SW 1271 (cell line): ENCODE measurements at regions not wholly inside any gene's neighbourhood (a gene's known extent, or its start where the extent isn't known, plus 50 kb on each side); places are given as distances from the start of the nearest gene placed in this dataset.
A peak's percentile ranks its signal among the peaks of the same experiment; 100 is the strongest.

ENCODE experiments used
- DNase-seq, 2 experiments: peaks; one replicate each; lab custom pipeline; 2025; lab: John Stamatoyannopoulos, UW

DNA sequence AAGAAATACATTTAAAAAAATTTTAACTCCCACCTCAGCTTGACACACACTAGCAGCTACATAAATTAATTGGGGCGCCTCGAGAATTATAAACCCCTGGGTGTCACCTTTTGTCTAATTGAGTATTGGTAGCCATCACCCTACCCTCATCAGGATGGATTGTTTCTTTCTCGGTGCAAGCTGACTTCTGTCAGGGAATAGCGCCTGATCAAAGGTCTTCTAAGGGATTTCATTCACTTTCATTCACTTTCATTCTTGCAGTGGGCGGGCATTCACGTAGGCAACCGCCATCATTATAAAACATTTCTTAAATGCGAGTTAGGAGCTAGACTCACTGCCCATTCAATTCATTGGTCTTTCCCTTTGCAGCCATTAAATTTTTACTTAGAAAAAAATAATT lies 239.2 kb upstream of the SASH1 start:
- no peak for DNase-seq

DNA sequence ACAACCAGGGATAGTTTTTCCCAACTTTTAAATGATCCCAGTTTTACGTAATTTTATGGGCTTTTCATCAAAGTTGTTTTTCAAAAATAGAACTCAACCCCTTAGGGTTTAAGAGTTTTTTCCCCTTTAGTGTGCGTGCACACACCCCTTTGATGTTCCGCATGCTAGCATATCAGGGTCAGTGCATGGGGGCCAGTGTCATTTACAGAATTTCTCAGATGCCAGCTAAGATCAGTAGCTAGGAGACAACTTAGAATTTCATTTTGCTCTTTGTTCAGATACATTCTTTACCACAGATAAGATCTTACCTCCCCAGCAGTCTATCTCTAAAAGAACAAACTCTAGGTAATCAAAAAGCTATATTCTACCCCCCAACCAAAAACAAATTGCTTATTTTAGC lies 238.5 kb upstream of the SASH1 start:
- no peak for DNase-seq

DNA sequence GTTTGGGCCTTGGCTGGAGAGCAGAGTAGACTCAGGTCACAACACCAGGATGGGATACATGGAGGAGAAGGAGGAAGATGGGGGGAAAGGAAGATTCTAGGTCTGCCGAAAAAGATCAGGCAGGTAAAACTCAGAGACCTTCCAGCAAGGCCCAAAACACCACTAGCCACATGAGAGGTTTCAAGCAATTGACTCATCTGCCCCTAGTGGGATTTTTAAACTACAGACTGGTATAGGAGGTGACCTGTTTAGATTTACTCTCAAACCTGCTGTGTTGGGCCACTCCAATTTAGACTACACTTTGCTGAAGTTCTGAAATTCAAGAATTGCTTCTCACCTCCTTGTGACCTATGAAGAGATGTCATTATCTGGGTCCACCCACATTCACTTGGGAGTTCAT lies 236.9 kb upstream of the SASH1 start:
- DNase-seq: no peak

DNA sequence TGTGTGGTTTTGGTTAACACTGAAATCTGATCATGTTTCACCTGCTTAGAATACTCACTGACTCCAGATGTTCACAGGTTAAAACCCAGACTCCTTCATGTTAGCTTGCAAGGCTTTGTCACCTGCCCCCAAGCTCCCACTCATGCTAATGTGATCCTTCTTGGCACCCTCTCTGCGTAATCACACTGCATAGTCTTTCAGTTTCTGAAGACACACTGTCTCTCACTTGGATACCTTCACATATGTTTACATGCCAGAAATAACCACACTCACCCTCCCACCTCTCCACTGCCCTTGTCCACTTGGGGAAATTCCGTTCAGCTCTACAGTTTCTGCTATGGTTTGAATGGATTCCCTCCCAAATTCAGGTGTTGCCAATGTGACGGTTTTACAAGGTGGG lies 234.7 kb upstream of the SASH1 start:
- DNase-seq: no peak

DNA sequence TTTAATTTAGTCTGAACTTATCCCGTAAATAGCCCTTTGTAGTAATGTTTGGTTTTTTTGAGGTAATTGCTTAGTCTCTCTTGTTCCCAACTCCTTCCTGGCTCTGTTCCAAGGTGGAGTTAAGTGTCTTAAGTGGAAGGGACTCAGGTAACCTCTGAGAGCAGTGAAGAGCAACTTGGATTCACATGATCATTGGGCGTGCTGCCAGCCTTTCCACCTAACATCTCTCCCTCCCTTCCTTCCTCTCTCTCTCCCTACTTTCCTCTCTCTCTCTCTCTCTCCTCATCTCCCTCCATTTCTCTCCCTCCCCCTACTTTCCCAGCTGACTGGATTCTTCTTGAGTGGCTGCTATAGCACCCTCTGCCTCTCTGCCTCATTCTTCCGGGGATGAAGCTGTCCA lies 232.9 kb upstream of the SASH1 start:
- DNase-seq: no peak

DNA sequence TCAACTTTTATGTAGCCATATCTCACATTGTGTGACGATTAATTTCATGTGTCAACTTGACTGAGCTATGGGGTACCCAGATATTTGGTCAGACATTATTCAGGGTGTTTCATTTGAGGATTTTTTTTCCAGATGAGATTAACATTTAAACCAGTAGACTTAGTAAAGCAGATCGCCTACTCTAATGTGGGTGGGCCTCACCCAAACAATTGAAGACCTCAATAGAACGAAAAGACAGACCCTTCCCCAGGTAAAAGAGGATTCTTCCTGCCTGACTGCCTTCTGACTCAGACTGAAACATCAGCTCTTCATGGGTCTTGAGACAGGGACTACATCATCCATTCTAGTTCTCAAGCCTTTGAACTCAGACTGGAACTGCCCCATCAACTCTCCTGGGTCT lies 231.7 kb upstream of the SASH1 start:
- no peak for DNase-seq

DNA sequence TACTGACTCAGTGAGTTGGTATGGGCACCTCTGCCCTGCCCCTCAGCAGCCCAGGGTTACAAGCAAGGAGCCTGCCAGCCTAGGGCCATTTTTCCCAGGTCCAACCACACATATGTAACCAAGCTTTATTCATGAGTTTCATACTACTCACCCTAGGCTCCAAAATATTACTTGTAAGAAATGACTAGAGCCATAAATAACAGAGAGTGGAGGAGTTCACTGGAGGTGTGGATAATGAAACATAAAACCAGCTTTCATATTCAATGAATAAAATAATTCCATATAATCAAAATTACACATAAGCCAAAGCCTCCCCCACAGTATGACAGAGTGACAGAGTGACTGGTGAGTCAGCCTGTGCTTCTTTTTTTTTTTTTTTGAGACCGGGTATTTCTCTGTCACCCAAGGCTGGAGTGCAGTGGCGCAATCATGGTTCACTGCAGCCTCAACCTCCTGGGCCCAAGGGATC lies 229.8 kb upstream of the SASH1 start:
- no peak for DNase-seq

DNA sequence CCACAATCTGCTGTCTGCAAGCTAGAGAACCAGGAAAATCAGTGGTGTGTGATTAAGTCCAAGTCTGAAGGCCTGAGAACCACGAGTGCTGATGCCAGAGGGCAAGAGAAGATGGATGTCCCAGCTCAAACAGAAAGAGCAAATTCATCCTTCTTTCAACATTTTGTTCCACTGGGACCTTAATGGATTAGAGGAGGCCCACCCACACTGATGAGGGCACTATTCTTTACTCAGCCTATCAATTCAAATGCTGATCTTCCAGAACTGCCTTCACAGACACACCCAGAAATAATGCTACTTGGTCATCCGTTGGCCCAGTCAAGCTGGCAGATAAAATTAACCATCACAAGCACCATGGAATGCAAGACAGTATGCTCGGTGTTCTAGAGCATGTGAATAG lies 226.6 kb upstream of the SASH1 start:
- no peak for DNase-seq

DNA sequence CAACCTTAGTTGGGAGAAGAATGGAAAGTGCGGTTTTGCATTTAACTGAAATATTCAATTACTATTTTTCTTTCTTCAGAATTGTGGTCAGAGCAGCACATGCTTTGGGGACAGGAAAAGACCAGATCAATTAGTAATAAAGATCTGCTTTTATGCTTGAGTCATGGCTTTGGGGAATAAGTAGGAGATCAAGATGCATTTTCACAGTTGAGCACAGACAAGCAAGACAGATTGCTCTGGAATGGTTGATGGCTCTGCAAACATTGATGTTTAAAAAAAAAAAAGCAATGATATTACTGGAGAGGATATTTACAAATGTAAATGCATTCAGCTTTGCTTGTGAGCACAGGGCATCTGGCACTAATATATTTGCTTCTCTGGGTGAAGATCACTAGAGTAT lies 224.4 kb upstream of the SASH1 start:
- no peak for DNase-seq

DNA sequence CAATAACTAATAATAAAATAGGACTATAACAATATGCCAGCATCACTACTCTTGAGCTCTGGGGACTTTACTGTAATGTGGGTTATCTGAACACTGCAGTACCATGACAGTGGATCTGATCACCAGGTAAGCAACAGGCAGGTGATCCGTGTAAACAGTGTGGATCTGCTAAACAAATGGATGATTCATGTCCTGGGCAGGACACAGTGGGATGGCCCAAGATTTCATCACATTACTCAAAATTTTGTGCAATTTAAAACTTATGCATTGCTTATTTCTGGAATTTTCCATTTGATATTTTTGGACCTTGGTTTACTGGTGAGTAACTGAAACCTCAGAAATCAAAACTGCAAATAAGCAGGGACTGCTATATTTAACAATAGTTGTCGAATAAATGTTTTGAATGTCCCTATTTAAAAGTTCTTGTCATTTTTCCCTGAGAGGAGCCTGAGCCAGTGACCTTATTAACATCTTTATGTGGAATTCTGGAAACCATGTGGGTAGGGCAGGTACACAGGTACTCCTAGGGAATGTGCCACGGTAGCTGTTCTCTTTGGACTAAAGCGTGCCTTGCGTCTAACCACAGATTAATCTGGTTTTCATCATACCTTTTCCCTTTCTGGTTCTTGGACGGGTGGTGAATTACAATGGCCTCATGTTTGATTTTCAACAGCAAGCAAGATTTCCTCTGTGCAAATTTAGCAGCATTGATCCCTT lies 214.5 kb upstream of the SASH1 start:
- DNase-seq: no peak

DNA sequence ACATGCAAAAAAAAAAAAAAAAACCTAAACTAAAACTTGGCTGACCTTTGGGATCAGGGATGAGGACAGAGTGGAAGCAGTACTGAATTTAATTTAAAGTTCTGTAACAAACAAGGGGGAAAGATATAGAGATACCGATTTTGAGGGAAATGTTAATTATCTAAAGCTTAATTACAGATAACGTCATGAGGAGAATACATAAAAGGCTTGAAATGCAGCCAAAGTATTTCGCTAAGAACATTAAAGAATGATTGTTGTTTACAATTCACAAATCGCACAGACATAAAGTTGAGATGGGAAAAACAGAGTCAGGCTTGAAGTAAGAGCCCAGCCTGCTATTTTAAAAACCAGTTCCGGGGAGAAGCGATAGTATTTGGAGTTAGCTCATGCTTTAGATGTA lies 208.0 kb upstream of the SASH1 start:
- DNase-seq: no peak

DNA sequence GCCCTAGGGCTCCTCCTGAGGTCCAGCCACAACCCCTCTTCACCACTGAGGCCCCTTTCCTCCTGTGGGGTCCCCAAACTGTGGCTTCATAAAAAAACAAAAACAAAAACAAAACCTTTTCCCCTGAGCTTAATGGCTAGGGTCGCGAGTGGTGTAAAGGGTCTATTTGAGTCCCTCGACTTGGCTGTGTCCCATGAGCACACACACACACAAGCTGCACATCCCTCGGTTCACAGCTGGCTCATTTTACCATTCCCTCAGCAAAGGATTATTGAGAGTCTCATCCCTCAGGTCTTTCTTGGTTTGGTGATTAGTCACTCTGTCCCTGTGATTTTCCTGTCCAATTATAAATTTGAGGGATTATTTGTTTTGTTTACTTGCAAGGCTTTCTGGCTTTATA lies 206.1 kb upstream of the SASH1 start:
- DNase-seq: no peak

DNA sequence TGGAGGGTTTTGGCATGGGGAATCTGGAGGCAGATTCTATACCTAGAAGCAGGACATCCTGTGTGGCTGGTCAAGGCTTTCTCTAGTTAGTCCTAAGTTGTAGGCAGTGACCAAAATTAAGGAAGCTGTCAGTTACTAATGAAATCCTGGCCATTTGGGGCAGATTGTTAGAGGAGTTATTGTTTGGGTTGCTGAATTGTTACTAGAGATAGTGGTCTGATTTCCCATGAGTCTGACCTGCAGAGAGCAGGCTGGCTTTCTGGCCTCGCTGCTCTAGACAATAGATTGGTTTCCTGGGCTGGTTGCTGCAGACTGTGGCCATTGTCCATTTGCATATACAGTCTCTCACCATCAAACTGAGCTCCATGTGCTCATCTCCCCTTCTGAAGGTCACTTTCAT lies 205.0 kb upstream of the SASH1 start:
- DNase-seq: no peak

DNA sequence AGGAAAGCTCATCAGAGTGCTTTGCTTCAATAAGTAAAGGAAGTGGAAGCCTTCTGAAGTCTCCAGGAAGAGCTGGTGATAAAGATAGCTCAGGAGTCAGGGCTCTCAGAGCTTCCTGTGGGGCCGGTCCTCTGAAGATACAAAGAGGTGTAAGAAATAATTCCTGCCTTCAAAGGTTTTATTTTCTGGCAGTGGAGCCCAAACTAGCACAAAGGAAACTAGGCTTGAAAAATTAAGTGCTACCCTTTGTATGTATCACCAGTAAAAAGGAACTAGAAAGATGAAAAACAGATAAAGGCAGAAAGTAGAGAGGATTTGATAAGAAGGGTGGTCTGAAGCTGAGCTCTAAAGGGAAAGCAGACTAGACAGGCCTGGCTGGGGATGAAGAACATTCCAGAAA lies 204.1 kb upstream of the SASH1 start:
- no peak for DNase-seq

DNA sequence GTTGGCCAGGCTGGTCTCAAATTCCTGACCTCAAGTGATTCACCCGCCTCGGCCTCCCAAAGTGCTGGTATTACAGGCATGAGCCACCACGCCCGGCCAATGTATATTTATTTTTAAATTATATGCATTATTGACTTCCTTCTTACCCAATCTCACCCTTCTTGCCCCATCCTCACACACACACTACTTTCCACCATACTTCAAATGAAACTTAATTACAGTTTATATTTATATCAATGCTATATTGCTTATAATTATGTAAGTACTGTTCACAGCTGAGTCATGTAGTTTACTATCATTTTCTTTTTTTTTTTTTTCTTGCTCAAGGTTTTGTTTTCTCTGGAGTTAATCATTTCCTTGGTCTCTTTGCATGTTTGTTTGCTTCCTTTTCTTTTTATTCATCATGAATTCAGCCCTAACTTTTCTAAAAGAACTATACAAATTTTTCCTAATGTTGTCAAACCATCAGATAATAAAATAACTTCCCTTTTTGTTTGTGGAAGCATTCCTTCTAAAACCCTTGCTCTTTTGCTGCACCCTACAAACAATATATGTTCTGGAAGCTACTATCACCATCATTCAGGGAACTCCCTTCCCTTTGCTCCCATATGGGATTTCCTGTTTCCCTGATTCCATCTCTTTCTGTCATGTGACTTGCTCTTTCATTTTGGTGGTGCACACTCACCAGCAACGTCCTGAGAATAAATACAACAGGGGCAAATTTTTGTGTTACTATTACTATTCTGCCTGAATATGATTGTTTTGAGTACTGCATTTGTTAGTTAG lies 201.7 kb upstream of the SASH1 start:
- DNase-seq: no peak

DNA sequence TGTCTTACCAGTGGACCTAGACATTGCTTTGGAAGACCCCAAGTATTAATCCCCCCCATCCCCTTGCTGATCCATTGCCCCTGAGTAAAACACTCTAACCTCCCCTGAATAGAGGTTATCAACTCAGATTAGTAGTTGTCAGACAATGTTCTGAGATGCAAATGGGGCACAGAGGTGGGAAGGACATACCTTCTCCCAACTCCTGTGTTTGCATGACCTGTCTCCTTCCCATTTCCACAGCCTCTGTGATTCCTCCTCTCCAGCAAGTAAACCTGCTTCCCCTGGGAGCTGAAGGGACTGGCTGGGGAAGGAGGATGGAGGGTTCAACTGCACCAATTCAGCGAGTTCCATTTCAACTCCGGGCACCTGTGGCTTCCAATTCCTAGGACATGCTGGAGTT lies 199.8 kb upstream of the SASH1 start:
- DNase-seq: no peak

DNA sequence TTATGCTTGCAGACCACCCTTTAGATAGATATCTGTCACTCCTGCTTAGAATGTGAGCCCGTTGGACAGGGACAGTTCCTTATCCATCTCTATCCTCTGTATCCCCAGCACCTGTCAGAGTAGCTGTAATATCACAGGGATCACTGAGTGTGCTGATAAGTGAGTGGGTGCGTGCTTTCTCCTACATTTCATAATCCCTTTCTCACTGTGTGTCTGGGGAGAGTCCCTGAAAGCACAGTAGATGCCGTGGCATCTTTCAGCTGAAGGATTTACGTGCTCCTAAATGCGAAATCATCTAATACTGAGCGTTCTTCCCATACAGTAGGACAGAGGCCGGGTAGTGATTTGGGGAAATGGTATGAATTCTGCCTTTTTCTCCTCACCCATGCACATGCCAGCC lies 198.9 kb upstream of the SASH1 start:
- no peak for DNase-seq

DNA sequence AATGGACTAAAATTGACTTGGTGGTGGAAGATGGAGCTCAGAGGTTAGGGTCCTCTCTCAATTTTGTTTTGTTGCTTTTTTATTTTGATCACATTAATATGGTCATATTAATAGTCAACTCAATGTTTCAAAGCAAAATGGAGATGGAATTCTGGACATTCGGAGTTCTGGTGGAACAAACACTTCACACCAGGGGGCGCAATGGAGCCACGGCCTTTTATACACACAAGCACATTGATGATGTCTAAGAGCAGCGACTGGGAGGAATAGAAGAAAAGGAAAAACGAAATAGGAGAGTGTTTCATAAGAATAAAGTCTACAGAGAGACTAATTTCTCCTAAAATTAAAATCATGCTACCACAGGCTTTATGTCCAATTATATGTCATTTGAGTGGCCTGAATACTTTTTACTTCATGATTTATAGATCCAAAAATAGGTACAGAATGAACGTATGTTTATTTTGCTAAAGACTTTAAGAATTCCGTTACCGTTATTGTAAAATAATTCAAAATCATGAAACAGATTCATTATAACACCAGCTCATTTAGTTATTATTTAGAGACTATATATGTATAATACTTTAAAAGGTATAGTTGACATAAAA lies 197.6 kb upstream of the SASH1 start:
- DNase-seq: peak; percentile 27 to 64

DNA sequence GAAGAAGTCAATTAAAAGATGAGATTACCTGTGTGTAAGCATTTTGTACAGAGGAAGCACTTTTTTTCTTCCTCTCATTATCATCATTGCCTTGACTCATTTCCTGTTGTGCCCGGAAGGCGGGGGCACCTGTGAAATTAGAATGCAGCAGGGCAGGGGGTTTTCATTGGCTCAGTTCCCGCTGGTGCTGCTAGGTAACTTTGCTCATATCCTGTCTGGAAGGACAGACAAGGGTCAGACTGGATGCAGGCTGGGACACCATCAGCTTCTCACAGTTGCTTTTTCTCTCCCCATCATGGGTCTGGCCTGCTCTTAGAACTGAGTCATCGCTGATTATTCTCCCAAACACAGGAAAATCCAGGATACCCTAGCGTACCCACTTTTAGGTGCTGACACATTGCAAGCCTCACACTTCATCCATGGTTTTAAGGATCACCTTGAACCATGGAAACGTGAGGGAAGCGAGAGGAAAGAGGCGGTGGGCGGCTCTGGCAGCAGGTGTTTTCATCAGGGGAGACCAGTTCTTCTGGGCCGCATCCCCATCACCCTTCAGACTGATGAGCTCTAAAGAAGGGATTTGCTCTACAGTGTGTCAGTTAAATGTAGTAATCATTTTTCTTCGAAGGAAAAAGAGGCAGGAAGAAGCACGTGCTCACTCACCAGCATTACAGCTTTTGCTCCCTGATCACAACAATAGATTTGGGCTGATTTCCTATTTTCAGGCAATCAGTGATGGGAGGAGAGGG lies 195.7 kb upstream of the SASH1 start:
- DNase-seq: peak in 1 of 2 experiments; percentile 53

DNA sequence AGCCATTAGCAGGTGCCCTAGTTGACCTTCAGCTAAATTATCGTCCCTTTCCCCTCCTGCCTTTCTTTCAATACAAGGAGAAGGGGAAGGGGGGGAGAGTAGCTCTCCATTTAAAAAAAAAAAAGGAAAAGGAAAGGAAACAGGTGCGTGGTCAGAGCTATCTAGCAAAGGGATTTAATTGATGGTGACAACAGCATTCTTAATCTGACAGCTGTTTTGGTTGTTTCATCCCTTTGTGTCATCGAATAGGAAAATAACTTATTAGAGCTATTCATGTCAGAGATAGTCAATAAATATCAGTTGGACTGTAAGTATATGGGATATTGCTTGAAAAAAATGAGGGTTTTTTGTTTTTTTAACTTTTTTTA lies 195.2 kb upstream of the SASH1 start:
- DNase-seq: no peak

DNA sequence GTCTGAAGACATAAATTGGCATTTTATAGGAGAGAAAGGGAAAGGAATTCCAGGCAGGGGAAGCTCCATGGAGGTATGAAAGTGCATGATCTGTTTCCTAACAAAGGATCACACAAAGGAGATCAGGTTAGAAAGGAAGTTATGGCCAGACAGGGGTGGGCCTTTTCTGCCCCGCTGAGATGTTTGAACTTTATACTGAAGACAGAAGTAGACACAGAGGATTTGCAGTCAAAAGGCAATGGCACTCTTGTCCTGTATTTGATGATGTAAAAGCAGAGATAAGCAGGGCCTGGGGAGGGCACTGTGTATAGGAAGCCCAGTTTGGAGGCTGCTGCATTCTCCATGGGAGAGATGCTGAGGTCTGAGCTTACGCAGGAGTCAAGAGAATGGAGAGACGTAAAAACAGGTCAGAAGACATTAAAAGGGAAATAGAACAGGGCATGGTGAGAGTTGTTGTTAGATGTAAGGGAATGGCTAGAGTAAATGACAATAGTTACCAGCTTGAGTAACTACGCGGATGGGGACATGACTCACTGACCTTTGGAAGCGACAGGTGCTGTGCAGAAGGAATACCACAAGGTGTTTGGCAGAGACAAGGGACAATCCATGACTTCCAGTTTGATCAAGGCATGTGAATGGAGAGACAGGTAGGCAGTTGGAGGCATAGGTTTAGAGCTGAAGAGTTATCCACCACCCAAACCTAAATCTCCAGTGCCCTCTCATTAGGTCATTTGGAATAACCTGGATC lies 190.6 kb upstream of the SASH1 start:
- DNase-seq: no peak

DNA sequence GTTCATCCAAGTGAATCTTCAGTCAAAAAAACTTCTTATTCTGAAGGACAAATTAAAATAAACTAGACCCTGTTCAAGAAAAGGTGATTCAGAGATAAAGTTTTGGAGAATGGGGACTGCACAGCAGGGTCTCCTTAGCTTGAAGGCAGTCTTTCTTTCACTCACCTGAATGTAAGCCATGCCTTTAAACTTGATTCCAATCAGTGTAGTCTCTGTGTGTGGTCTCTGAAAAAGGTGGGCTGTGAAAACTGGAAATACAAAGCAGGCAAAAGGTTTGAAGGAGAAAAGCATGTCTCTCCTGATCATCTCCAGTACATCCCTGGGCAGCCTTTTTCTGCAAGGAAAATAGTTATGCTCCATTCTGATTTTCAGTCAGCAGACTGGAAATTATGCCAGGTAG lies 188.0 kb upstream of the SASH1 start:
- DNase-seq: no peak
